ENCODE measurements at regions not wholly inside any gene's neighbourhood (a gene's known extent, or its start where the extent isn't known, plus 50 kb on each side); places are given as distances from the start of the nearest gene placed in this dataset.
"Not testable (repeated sequence)": the region's sequence is repeated elsewhere in the genome, so short reads cannot be mapped to it uniquely, and the experiment has no call there.

DNA sequence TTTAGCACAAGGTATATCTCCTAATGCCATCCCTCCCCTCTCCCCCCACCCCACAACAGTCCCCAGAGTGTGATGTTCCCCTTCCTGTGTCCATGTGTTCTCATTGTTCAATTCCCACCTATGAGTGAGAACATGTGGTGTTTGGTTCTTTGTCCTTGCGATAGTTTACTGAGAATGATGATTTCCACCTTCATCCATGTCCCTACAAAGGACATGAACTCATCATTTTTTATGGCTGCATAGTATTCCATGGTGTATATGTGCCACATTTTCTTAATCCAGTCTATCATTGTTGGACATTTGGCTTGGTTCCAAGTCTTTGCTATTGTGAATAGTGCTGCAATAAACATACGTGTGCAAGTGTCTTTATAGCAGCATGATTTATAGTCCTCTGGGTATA lies 327.0 kb upstream of the FAM78B start:
- TF ChIP-seq EZH2phosphoT487 (conservative IDR thresholded peaks at IDR 0.05; ENCODE audit: low read length), result not testable (repeated sequence)
- TF ChIP-seq, protein P1, sequence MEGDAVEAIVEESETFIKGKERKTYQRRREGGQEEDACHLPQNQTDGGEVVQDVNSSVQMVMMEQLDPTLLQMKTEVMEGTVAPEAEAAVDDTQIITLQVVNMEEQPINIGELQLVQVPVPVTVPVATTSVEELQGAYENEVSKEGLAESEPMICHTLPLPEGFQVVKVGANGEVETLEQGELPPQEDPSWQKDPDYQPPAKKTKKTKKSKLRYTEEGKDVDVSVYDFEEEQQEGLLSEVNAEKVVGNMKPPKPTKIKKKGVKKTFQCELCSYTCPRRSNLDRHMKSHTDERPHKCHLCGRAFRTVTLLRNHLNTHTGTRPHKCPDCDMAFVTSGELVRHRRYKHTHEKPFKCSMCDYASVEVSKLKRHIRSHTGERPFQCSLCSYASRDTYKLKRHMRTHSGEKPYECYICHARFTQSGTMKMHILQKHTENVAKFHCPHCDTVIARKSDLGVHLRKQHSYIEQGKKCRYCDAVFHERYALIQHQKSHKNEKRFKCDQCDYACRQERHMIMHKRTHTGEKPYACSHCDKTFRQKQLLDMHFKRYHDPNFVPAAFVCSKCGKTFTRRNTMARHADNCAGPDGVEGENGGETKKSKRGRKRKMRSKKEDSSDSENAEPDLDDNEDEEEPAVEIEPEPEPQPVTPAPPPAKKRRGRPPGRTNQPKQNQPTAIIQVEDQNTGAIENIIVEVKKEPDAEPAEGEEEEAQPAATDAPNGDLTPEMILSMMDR (IDR thresholded peaks at IDR 0.05; ENCODE audit: insufficient read depth, low read length, poor library complexity, severe bottlenecking), result not testable (repeated sequence)
